Activated CD8-positive, alpha-beta T cell treated with anti-CD3 and anti-CD28 coated beads, Interleukin-2, amount 10 ng/mL, durations not matched to agents 7 days and 5 days (primary cell): ENCODE measurements at regions not wholly inside any gene's neighbourhood (a gene's known extent, or its start where the extent isn't known, plus 50 kb on each side); places are given as distances from the start of the nearest gene placed in this dataset.

Source experiments
- ATAC-seq: fragments of 150-1000 bp; cut with Tn5 transposase; one replicate; pipeline ENCODE4 v1.10.0; 2021; ENCODE audit warnings: moderate library complexity
- CTCF ChIA-PET: fragments of 350-600 bp; sonication (Branson Sonifier 250); formaldehyde crosslinking; loops from one replicate; lab custom pipeline; 2021; ENCODE audit warnings: antibody characterized with exemption; lab: Charles Lee
- POLR2A ChIA-PET: fragments of 350-600 bp; sonication (Branson Sonifier 250); formaldehyde crosslinking; loops from one replicate; lab custom pipeline; 2021; ENCODE audit warnings: antibody characterized with exemption; lab: Charles Lee
- DNase-seq: peaks from one replicate; pipeline ENCODE4 v3.0.0-alpha.2; 2020
- H3K27ac Mint-ChIP-seq: one replicate; pipeline ENCODE4 v1.8.0; 2021; ENCODE audit warnings: mild to moderate bottlenecking, mixed read lengths
- H3K27me3 Mint-ChIP-seq: one replicate; pipeline ENCODE4 v1.8.0; 2021; ENCODE audit warnings: low read depth, mixed read lengths
- H3K36me3 Mint-ChIP-seq: one replicate; pipeline ENCODE4 v1.8.0; 2021; ENCODE audit warnings: low read depth, mixed read lengths
- H3K4me1 Mint-ChIP-seq: one replicate; pipeline ENCODE4 v1.8.0; 2021; ENCODE audit warnings: low read depth, mixed read lengths
- H3K4me3 Mint-ChIP-seq: one replicate; pipeline ENCODE4 v1.8.0; 2021; ENCODE audit warnings: mild to moderate bottlenecking, mixed read lengths
- H3K9me3 Mint-ChIP-seq: one replicate; pipeline ENCODE4 v1.8.0; 2022; ENCODE audit warnings: mixed read lengths; ENCODE audit not compliant: insufficient read depth

DNA sequence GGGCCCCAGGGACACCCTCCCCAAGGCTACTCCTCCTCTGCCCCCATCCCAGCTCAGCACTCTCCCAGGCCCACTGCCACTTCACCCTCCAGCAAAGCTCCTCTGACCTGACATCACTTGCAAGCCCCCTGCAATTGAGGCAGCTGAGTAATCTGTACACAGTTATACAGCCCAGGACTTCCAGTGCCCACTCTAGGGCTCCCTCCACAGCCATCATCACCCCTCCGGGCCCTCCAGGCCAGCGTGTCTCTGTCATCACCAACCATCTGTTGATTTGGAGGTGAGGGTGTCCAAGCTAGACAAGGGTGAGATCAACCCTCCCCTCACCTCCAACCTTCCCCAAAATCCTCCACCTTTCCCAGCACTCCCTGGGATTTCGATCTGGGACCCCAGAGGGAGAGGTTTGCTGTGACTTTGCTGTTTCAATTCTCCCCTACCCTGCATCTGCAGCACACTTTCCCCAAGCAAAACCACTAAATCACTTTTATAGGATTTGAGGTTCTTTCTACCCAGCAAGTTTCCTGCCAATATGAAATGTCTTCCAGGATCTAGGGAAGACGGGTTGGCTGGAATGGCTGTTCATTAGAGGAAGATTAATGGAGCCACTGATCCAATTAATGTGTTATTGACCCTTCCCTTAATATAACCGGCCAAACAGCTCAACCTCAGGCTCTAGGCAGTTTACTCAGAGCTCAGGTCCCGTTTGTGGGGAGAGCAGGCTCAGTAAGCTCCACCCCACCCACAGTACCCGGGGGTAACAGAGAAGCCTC lies 92.9 kb downstream of the CHST1 start:
- CTCF ChIA-PET: no interaction called here
- Mint-ChIP-seq H3K27me3 (no peaks in the 10 kb centered on the region), H3K4me3 (no peak overlapping the region), H3K36me3 (no peaks in the 10 kb centered on the region), H3K27ac (no peak overlapping the region), H3K9me3 (no peaks in the 10 kb centered on the region), H3K4me1 (no peaks in the 10 kb centered on the region)
- no peak for DNase-seq
- no peak for ATAC-seq
- POLR2A ChIA-PET: no interaction called here

GRCh38 chr11:45569776-45570175 lies 95.6 kb downstream of the CHST1 start:
- Mint-ChIP-seq H3K4me1 (no peaks in the 10 kb centered on the region), H3K27me3 (no peaks in the 10 kb centered on the region), H3K9me3 (no peaks in the 10 kb centered on the region), H3K27ac (no peak overlapping the region), H3K36me3 (no peaks in the 10 kb centered on the region), H3K4me3 (no peak overlapping the region)
- ATAC-seq: no peak
- CTCF ChIA-PET: no interaction called here
- POLR2A ChIA-PET: no interaction called here
- no peak for DNase-seq

DNA sequence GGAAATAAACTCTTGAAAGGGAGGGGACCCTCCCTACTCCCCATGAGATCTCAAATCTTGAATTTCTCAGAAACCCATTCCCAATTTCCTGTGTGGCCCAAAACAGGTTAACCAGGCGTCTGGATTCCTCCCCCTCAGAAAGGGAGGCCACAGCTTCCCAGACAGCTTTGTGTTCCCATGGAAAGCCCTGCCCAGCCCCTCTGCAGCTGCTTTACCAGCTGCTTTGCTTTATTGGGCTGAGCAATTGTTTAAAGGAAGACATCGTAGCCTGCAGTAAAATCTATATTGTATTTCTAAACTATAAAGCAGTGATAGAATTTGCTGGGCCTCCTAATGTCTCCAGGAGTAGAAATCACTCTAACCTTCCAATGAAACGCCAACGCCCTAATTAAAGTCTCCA lies 97.4 kb downstream of the CHST1 start:
- peaks cover 2% of the 10 kb centered on the region for H3K27me3 Mint-ChIP-seq
- H3K36me3 Mint-ChIP-seq: no peaks in the 10 kb centered on the region
- H3K9me3 Mint-ChIP-seq: no peaks in the 10 kb centered on the region
- ATAC-seq (no peak), DNase-seq (no peak)
- ChIA-PET CTCF (no interaction called here), POLR2A (no interaction called here)
- H3K4me1 Mint-ChIP-seq: no peaks in the 10 kb centered on the region
- no peak overlapping the region for H3K4me3 Mint-ChIP-seq
- H3K27ac Mint-ChIP-seq: no peak overlapping the region

DNA sequence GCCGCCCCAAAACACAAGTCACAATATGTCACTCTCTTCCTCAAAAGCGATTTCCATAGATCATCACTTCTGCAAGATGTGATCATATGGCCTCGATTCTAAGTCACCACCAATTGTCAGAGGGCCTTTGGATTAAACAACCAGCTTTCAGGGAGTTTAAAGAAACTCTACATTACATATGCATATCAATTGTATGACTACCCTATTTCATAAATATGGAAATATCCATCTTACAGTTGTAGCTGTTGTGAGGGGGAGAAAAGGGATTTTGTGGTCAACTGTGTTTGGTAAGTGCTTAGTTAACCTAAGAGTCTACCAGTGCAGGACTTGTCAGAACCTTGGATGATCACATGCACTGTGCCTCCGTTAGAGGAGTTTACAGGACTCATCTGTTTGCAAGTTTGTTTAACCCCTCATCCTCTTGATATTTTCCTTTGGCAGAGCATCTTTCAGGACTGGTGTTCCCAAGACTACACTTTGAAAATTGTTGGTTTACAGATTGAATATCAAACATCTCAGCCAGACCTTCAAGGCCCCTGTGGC lies 99.9 kb downstream of the CHST1 start:
- Mint-ChIP-seq H3K27me3 (peaks cover 2% of the 10 kb centered on the region), H3K4me1 (no peaks in the 10 kb centered on the region), H3K4me3 (no peak overlapping the region), H3K36me3 (no peaks in the 10 kb centered on the region), H3K27ac (no peak overlapping the region), H3K9me3 (no peaks in the 10 kb centered on the region)
- ChIA-PET POLR2A (no interaction called here), CTCF (no interaction called here)
- DNase-seq: no peak
- no peak for ATAC-seq

DNA sequence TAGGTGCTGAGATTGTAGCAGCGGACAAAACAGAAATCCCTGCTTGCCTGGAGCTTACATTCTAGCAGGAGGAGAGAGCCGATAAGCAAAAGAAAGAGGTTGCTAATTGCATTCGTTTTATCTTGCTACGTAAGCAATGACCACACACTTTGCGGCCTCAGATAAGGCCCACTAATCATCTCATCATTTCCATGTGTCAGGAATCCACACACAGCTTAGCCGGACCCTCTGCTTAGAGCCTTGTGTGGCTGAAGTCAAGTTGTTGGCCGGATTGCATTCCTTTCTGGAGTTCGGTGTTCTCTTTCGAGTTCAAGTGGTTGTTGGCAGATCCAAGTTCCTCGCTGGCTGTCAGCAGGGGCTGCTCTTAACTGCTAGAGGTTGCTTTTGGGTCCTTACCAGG lies 101.6 kb downstream of the CHST1 start:
- no peaks in the 10 kb centered on the region for H3K4me1 Mint-ChIP-seq
- peaks cover 2% of the 10 kb centered on the region for H3K27me3 Mint-ChIP-seq
- H3K27ac Mint-ChIP-seq: no peak overlapping the region
- no peaks in the 10 kb centered on the region for H3K9me3 Mint-ChIP-seq
- POLR2A ChIA-PET: no interaction called here
- H3K4me3 Mint-ChIP-seq: no peak overlapping the region
- DNase-seq (no peak), ATAC-seq (no peak)
- CTCF ChIA-PET: interaction anchor here (0.6 to 2.4 kb wide), 2 partner anchors 192 to 860 kb away, joined by 4 to 8 read pairs; no protein-coding TSS in a partner anchor
- no peaks in the 10 kb centered on the region for H3K36me3 Mint-ChIP-seq

DNA sequence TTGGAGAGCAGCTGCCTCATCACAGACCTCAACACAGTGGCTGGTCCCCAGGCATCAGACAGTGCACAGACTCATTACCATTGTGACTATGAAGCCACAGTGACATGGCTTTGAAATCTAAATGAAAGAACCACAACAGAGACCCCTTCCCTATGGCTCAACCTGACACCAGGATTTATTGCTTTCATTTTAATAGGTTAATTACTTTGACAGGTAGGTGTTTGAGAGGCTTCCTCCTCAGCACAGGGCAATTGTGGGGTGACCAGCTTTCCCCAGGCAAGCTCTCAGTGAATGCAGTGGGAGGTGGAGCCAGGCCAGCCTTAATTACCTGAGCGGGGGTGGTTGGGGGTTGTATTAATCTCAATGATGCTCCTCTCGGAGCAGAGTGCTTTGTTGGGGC lies 102.3 kb downstream of the CHST1 start:
- Mint-ChIP-seq H3K27me3 (peaks cover 2% of the 10 kb centered on the region), H3K27ac (no peak overlapping the region), H3K9me3 (no peaks in the 10 kb centered on the region), H3K4me3 (no peak overlapping the region), H3K4me1 (no peaks in the 10 kb centered on the region), H3K36me3 (no peaks in the 10 kb centered on the region)
- ATAC-seq (no peak), DNase-seq (no peak)
- ChIA-PET POLR2A (no interaction called here), CTCF (interaction anchor here (0.6 to 2.4 kb wide), 2 partner anchors 191 to 861 kb away, joined by 4 to 8 read pairs; no protein-coding TSS in a partner anchor)

DNA sequence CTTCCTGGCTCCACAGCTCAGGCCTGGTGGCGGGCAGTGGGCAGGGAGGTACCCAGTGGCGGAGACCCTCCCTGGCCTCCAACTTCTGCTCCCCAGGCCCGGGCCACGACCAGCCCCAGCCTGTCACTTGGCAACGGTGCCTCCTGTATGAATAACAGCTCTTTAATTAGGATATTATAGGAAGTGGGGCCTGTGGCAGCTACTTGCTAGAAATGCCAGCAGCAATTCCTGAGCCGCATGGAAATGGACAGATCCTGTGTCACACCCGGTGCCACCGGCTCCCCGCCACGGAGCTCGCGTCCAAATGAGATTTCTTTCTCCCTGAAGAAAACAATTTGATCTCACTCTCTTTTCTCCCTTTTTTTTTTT lies 104.5 kb downstream of the CHST1 start:
- ChIA-PET CTCF (no interaction called here), POLR2A (no interaction called here)
- Mint-ChIP-seq H3K27me3 (peaks cover 5% of the 10 kb centered on the region), H3K9me3 (no peaks in the 10 kb centered on the region), H3K36me3 (no peaks in the 10 kb centered on the region), H3K4me1 (no peaks in the 10 kb centered on the region), H3K27ac (no peak overlapping the region), H3K4me3 (no peak overlapping the region)
- ATAC-seq: no peak
- DNase-seq: no peak

- DNase-seq (no peak), ATAC-seq (no peak)
- ChIA-PET POLR2A (no interaction called here), CTCF (no interaction called here)
- Mint-ChIP-seq H3K4me3 (no peak overlapping the region), H3K4me1 (no peaks in the 10 kb centered on the region), H3K27ac (no peak overlapping the region), H3K36me3 (no peaks in the 10 kb centered on the region), H3K9me3 (no peaks in the 10 kb centered on the region), H3K27me3 (peaks cover 5% of the 10 kb centered on the region)
Observed at GRCh38 chr11:45560155-45560912, 105.1 kb downstream of the CHST1 start.

GRCh38 chr11:45556851-45557707 lies 108.3 kb downstream of the CHST1 start:
- DNase-seq (no peak), ATAC-seq (no peak)
- ChIA-PET CTCF (no interaction called here), POLR2A (no interaction called here)
- H3K4me1 Mint-ChIP-seq: no peaks in the 10 kb centered on the region
- no peaks in the 10 kb centered on the region for H3K9me3 Mint-ChIP-seq
- no peak overlapping the region for H3K27ac Mint-ChIP-seq
- no peaks in the 10 kb centered on the region for H3K36me3 Mint-ChIP-seq
- H3K27me3 Mint-ChIP-seq: peaks cover 4% of the 10 kb centered on the region
- no peak overlapping the region for H3K4me3 Mint-ChIP-seq

GRCh38 chr11:45554230-45554967 lies 111.0 kb downstream of the CHST1 start:
- Mint-ChIP-seq H3K27me3 (peaks cover 4% of the 10 kb centered on the region), H3K4me1 (no peaks in the 10 kb centered on the region)
- CTCF ChIA-PET: no interaction called here

GRCh38 chr11:45553383-45553936 lies 112.0 kb downstream of the CHST1 start:
- no peak overlapping the region for H3K4me3 Mint-ChIP-seq
- ATAC-seq (no peak), DNase-seq (no peak)
- POLR2A ChIA-PET: no interaction called here
- H3K36me3 Mint-ChIP-seq: no peaks in the 10 kb centered on the region
- H3K9me3 Mint-ChIP-seq: no peaks in the 10 kb centered on the region
- H3K27ac Mint-ChIP-seq: no peak overlapping the region
- H3K27me3 Mint-ChIP-seq: peaks cover 4% of the 10 kb centered on the region
- no peaks in the 10 kb centered on the region for H3K4me1 Mint-ChIP-seq
- CTCF ChIA-PET: no interaction called here

More at GRCh38 chr11:45554230-45554967, 111.0 kb downstream of the CHST1 start:
- Mint-ChIP-seq H3K36me3 (no peaks in the 10 kb centered on the region), H3K4me3 (no peak overlapping the region), H3K27ac (no peak overlapping the region), H3K9me3 (no peaks in the 10 kb centered on the region)
- no peak for DNase-seq
- POLR2A ChIA-PET: no interaction called here
- no peak for ATAC-seq
